ENCODE measurements at regions not wholly inside any gene's neighbourhood (a gene's known extent, or its start where the extent isn't known, plus 50 kb on each side); places are given as distances from the start of the nearest gene placed in this dataset.

DNA sequence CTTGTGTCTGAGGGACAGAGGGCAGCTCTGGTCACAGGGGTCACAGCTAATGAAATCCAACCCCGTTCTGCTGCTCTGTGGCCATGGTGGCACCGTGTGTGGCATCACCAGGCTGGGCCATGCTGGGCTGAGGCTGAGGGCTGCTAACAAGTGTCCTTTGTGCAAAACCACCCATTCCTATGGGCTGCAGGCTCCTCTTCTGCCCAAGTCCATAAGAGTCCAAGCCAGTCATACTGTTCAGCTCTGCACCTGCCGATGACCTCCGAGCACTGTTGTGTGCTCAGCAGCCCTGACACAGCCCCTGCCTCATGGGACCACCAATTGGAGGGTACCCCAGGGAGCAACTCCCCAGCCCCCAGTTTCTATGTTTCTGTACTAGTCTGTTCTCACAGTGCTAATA, 133.1 kb downstream of the WDR11 start:
- DNase-seq: no peak

- DNase-seq: no peak
Observed at GRCh38 chr10:120987359-120987758, 136.2 kb downstream of the WDR11 start.

- DNase-seq: no peak
Observed at GRCh38 chr10:120988751-120989150, 137.6 kb downstream of the WDR11 start.

GRCh38 chr10:120989279-120989678, 138.1 kb downstream of the WDR11 start:
- no peak for DNase-seq

GRCh38 chr10:120989996-120990598, 138.9 kb downstream of the WDR11 start:
- DNase-seq: no peak

DNA sequence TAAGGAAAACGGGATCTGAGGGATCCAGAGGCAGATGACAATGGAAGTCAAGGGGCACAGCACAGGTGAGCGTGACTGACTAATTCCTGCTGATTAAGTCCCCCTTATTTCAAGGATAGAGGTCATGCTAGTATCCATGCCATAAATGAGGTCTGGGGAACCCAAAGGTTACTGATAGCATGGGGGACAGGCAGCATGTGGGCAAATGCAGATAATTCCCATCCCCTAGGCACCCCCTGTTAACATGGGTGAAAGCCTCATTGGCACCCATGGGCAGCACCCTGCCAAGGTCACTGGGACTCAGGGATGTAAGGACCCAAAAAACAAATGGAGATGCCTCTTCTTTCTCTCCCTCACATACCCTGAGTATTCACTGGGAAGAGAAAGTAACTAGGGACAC, 139.7 kb downstream of the WDR11 start:
- no peak for DNase-seq

GRCh38 chr10:120993089-120993488, 141.9 kb downstream of the WDR11 start:
- DNase-seq: no peak

DNA sequence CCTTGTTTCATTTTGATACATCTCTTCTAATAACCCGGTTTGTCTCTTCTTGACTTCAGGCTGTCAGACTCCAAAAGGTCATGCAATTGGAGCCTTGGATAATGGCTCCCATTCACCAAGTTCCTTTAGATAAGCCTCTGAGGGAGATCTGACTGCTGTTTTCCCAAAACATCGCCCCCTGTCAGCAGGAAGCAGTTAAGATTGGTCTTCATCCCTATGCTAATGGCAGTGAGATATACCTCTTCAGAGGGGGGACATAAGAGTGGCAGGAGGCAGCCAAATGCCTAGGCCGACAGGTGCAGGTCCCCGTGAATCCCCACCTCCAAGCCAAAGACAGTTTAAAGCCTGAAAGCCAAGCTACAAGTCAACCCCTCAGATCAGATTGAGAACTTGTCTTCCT, 144.6 kb downstream of the WDR11 start:
- no peak for DNase-seq

GRCh38 chr10:120996456-120997034, 145.4 kb downstream of the WDR11 start:
- DNase-seq: no peak

GRCh38 chr10:120997313-120997712, 146.2 kb downstream of the WDR11 start:
- no peak for DNase-seq

DNA sequence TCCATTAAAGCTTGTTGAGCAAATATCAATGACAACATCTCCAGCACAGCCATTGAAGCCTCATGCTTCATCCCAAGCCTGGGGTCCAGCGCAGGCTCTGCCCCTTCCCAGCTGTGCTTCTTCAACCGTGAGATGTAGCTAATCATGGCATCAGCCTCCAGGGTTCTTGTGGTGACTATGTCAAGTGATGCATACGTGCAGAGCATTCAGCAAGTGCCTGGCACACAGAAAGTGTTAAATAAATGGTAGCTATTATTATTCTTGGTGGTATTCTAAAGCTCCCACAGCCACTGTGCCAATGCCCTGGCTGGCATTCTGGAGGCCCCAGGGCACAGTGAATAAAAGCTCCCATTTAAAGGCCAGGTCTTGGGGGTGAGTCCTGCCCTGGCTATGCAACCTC, 146.6 kb downstream of the WDR11 start:
- no peak for DNase-seq

DNA sequence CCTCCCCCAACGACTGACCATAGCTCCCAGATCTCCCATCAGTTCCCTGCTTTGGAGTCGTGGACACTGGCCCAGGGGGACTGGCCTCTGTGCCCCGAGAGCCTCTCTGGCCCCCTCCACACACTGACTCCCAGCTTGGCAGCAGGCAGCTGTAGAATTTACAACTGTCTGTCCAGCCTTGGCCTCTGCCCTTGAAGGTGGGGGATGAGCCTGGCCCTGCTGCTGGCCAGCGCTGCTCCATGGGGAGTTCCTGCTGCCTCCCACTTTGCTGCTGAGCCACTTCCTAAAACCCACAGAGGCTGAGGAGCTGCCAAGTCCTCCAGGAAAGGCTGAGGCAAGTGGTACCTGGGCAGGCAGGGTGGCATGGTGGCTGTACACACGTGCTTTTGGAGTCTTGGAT, 147.1 kb downstream of the WDR11 start:
- no peak for DNase-seq

GRCh38 chr10:120998782-120999285, 147.7 kb downstream of the WDR11 start:
- no peak for DNase-seq

DNA sequence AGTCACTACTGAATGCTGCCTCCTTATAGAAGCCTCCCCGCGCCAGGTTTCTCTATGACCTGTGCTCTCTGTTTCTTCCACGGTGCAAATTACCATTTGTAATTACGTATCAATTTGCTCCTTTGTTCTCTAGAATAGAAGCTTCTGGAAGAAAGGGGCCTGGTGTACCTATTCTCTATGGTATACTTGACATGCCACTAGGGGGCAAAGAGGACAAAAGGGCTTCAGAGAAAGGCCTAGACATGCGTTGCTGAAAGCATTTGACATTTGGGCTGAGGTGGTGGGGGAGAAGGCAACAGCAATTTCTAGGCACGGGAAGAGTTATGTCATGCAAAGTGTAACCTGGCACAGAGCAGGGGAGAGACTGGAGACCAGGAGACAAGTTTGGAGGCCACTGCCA, 148.7 kb downstream of the WDR11 start:
- DNase-seq: no peak

DNA sequence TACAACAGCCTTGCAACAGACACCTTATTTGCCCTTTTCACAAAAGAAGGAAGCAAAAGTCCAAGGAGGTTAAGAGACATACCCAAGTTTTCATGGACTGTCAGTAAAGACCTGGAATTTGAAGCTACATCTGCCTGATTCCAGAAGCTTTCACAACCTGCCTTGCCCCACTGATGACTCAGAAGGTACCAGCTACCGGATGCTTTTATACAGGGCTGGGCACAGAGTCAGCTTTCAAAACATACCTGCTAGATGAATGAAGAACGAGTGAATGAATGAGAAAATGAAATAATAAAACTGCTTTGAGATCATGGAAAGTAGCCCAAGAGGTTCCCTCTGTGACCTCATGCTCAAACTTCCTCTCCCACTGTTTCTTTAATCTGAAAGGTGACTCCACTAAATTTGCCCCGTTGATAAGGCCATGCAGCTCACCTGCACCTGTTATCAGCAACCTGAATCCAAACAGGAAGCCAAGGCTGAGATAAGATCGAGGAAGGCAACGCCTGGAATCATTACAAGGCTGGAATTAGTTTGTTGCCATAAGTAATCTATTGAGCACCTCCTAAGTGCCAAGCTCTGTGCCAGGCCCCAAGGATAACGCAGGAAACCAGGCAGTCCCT, 151.5 kb downstream of the WDR11 start:
- DNase-seq: no peak

- DNase-seq: no peak
Observed at GRCh38 chr10:121005948-121006587, 154.9 kb downstream of the WDR11 start.

GRCh38 chr10:121007264-121007663, 156.1 kb downstream of the WDR11 start:
- no peak for DNase-seq

DNA sequence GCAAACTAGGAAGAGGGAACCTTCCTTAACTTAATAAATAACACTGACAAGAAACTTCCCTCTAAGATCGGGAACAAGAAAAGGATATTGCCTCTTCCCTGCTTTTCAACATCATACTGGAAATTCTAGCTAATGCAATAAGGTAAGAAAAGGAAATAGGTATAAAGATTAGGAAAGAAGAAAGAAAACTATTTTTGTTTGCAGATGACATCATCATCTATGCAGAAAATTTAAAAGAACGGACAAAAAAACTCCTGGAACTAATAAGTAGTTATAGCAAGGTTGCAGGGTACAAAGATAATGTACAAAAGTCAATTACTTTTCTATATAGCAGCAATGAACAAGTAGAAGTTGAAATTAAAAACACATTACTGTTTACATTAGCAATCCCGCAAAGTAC, 164.8 kb downstream of the WDR11 start:
- no peak for DNase-seq

- no peak for DNase-seq
Observed at GRCh38 chr10:121024905-121025584, 173.9 kb downstream of the WDR11 start.

GRCh38 chr10:121025731-121026130, 174.6 kb downstream of the WDR11 start:
- no peak for DNase-seq

DNA sequence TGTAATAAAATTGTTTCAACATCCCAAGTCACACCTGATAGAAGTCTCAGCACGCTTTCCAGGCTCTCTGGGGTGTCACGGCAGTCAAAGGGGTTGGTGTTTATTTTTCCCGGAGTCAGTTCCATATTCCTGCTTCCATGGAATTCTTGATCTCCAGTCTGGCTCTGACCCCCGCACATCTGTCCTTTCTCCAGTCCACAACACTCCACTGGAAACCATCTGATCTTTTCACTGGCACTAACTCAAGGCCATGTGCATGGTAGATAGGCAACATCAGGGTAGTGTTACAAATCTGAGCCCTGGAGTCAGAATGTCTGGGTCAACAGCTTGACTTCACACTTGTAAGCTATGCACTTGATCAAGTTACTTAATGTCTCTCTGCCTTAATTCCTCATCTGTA, 176.2 kb downstream of the WDR11 start:
- DNase-seq: no peak

DNA sequence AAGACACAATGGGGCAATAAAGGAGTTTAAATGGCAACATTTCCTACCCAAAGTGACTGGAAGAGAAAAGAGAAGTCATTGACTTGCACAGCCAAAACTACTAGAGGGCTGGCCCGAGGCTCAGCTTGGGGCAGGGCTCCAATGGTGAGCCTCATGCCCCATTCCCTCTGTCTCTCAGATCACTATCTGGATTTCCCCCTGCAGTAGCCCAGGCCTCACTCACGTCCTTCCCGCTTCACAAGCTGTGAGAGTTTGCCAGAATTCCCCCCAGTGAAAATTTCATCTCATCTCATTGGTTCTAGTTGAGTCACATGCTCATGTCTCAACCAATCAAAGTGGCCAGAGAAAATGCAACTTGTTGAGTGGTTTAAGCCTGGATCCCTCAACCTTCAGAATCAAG, 181.3 kb downstream of the WDR11 start:
- no peak for DNase-seq

- no peak for DNase-seq
Observed at GRCh38 chr10:121033366-121033765, 182.2 kb downstream of the WDR11 start.

GRCh38 chr10:121036431-121036830, 185.3 kb downstream of the WDR11 start:
- no peak for DNase-seq

All from activated CD4-positive, alpha-beta T cell treated with anti-CD3 and anti-CD28 coated beads, Interleukin-2, amount 50 U/mL, for 16 hours (primary cell).